GM12874 (cell line): ENCODE measurements at regions not wholly inside any gene's neighbourhood (a gene's known extent, or its start where the extent isn't known, plus 50 kb on each side); places are given as distances from the start of the nearest gene placed in this dataset.

Experiments used
- CTCF ChIP-seq: IDR thresholded peaks from 2 replicates; pipeline ENCODE4 v1.5.1; 2011; ENCODE audit warnings: low read depth, mild to moderate bottlenecking, control low read depth, low read length, moderate library complexity; ENCODE audit not compliant: insufficient read depth

GRCh38 chr12:102691773-102692555 lies 211.6 kb upstream of the IGF1 start:
- TF ChIP-seq CTCF: no peak

GRCh38 chr12:102690253-102690652 lies 209.9 kb upstream of the IGF1 start:
- TF ChIP-seq CTCF: no peak

GRCh38 chr12:102689701-102690100 lies 209.3 kb upstream of the IGF1 start:
- no peak for TF ChIP-seq CTCF

- TF ChIP-seq CTCF: no peak
Measured at GRCh38 chr12:102687523-102687922, 207.2 kb upstream of the IGF1 start.

- TF ChIP-seq CTCF: no peak
Measured at GRCh38 chr12:102685841-102686240, 205.5 kb upstream of the IGF1 start.

- no peak for TF ChIP-seq CTCF
Measured at GRCh38 chr12:102685172-102685571, 204.8 kb upstream of the IGF1 start.

GRCh38 chr12:102682366-102683289 lies 202.3 kb upstream of the IGF1 start:
- no peak for TF ChIP-seq CTCF
